ENCODE measurements at regions not wholly inside any gene's neighbourhood (a gene's known extent, or its start where the extent isn't known, plus 50 kb on each side); places are given as distances from the start of the nearest gene placed in this dataset.

DNA sequence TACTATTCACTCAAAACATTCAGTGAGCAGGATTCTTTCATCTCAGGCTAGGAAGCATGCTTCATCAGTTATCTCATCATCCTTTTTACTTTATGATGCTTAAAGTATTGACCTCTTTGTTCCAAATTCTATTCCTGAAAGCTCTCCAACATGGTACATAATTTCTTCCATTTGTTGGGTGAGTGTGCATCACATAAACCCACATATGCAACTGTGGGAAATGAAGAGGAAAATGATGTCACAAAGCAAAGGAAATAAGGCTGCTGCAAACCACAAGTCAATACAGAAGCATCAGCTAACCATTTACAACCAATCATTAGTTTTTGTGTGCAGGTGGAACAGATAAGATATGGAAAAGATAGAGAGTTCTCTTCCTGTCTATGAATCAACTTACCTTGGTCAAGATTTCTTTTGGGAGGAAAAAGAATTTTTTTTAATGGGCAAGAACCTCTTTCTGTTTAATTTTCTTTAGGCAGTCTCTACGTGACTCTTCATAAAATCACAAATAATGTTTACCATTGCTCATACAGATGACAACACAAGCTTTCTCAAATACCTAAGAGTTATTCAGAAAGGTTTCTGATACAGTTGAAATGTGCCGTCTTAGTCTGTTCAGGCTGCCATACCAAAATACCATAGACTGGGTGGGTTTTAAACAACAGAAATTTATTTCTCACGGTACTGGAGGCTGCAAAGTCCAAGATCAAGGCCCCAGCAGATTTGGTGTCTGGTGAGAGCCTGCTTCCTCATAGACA, 259.9 kb downstream of the ADGRG6 start:
- no peak for DNase-seq

- DNase-seq, result no peak
Observed at GRCh38 chr6:142562865-142563264, 261.1 kb downstream of the ADGRG6 start.

DNA sequence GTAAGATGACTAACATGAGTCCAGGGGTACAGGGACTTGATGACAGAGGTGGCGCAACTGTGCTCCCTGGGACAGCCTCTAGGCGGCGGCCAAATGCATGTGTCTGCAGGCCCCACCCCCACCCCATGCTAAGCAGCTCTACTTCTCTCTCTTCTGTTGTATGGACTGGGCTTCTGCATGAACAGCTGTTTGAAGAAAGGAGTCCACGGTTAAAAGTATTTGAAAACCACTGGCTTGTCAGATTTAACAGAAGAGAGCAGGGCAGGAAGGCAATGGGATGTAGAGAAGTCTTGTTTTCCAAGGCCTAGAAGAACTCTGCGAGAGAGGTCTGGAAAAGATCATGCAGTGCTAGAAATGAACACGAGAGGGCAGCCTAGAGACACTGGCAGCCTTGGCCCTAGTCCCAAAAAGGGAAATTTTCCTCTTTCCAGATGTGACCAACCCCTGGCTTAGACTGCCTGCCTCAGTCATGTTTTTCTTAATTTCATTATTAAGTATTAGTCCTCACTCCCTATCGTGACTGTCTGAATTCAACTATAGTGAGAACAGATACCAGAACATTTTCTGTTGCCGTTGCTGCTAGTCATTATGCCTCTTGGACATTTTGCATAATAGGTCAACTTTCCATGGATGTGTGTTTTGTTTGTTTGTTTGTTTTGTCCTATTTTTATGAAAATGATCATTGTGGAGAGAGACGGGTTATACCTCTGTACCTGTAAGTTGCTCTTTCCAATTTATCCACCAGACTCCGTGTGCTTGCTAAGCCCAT, 265.0 kb downstream of the ADGRG6 start:
- DNase-seq, result no peak

DNA sequence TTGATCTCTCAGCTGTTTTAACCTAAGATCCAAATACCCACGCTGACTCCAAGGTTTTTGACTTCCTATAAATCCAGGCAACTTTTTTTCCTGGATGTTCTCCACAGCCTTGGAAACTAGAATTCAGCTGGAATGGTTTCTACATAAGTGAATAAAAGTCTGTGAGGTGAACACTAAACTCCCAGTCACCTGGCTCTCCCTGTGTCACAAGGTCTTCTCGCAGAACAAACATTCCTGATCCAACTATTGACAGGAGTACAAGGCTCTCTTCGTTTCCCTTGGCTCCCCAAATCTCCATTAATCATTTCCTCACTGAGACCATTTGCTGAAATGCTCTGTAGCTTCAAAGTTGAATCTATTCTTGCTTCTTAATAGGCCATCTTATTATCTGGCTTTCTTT, 265.7 kb downstream of the ADGRG6 start:
- DNase-seq, result no peak

DNA sequence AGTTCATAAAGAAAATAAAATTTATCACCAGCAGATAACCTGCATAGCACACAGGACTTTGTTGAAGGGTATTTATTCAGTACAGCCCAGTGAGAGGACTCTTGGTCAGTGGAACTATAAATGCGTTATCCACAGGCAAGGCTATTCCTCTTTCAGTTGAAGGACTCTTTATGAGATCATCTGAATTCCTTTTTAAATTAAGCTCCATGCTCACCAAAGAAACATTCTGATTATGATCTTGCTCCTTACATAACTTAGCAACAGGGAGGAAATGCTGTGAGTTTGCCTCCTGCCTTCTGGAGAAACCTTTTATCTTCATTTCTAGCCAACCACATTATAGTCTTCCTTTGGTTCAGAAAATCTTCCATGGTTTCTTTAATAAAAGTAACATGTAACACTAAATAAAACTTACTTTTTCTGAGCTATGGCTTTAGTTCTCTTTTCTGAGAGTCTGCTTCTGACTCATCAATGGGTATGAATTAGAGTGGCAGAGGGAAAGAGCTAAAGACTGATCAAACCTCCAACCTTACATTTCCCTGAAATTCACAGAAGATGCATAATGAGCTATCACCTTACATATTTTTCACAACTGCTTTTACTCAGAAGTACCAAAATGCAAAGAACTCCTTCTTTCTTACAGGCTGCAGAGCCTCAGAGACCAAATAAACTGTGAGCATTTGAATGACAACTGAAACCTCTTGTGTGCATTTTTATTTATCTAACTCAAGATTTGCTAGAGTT, 267.2 kb downstream of the ADGRG6 start:
- DNase-seq, result no peak

- DNase-seq, result no peak
Observed at GRCh38 chr6:142569676-142570075, 267.9 kb downstream of the ADGRG6 start.

DNA sequence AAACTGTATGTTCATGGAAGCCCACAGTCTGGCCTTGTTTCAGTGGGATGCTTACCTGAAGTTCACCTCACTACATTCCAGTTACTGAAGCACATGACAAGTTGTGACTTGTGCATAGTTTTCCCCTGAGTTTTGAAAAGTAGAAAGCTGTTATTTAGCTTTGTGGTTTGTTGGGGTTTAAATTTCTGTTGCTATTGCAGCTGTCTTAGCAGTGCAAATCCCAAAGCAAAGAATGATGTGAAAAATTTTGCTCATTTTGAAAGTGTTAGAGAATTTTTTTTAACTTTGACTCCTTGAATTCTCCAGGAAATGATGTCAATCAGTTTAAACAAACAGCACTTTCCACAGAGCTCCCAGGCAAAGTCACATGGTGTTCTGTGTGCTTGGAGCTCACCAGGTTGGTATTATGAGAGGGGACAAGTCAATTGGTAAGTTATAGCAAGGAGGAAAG, 268.4 kb downstream of the ADGRG6 start:
- DNase-seq, result no peak

- no peak for DNase-seq
Observed at GRCh38 chr6:142592876-142593275, 291.1 kb downstream of the ADGRG6 start.

DNA sequence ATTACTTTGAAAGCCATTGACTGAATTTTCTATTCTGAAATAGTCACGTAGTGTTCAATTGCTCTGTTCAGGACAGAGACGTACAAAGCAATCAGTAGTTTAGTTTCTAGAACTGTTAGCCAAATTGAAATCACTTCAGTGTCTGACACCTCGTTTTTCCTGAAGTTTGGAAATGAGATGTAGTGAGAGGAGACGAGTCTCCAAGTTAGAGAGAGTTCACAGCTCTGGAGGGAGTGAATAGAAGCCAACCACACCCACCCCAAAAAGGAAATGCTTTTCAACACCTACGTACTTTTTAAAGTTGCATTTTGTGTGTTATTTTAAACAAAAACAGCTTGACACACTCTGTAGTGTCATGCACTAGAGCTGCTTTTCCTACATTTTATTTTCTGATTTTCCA, 296.0 kb downstream of the ADGRG6 start:
- DNase-seq, result no peak

GRCh38 chr6:142601427-142601826, 299.6 kb downstream of the ADGRG6 start:
- no peak for DNase-seq

DNA sequence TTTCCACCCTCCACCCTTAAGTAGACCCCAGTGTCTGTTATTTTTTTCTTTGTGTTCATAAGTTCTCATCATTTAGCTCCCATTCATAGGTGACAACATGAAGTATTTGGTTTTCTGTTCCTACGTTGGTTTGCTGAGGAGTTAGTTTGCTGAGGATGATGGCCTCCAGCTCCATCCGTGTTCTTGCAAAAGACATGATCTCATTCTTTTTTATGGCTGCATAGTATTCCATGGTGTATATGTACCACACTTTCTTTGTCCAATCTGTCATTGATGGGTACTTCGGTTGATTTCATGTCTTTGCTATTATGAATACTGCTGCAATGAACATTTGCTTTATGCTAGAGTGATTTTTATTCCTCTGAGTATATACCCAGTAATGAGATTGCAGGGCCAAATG, 301.2 kb downstream of the ADGRG6 start:
- DNase-seq, result no peak

DNA sequence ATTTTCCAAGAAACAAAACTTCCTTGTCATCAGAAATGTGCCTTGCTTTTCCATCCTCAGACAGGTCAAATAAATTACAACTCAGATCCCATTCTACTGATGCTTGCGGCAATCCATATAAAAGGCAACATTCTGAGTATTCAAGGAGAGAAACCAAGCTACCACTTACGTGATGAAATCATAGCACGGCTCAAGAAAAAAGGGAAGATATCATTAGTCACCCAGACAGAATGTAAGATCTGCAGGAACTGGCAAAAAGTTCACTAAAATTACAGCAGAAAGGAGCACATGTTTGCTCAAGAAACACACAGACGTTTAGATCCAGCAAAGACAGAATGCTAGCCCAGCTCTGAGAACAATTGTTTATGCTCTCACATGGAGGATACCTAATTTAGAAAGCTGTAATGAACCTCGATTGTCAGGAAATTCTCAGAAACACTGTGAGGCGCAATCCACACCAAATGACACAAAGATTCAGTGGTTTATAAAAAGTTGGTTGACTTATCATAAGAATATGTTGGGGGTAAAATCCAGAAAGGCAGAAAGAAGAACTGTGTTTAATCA, 304.2 kb downstream of the ADGRG6 start:
- no peak for DNase-seq

DNA sequence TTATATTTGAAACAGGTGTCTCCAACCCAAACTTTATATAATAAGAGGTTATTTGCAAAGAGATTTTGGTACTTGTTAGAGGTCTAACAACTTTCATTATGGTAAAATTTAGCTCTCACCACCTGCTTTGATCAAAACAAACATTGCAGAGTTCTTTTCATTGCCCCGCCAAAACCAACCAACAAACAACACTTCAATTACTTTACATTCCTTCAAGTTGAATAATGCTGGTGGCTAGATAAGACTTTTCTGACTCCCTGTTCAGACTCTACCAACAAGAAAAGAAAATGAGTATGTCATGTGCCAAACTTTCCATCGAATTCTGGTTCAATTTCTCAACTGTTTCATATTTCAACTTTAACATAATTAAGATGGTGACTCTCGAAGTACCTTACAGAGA, 311.1 kb downstream of the ADGRG6 start:
- no peak for DNase-seq

DNA sequence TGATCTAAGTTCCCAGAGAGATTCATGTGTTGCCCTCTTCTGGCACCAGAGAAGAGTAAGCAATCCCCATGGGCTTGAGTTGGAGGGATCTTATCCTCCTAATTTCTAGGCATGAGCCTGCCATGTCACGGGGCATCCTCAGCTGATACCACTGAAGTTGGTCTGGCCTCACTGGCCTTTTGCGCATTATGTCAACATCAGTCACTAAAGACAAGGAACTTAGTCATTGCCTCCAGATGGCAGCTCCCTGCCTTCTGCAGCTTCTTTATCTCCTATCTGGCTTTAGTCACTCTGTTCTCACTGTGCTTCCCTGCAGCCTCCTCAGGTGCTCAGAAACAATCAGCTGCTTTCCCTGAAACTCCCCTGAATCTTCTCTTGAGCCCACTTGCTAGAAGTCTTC, 312.2 kb downstream of the ADGRG6 start:
- DNase-seq, result no peak

GRCh38 chr6:142617158-142617557, 315.4 kb downstream of the ADGRG6 start:
- no peak for DNase-seq

- no peak for DNase-seq
Observed at GRCh38 chr6:142621822-142622221, 320.0 kb downstream of the ADGRG6 start.

- no peak for DNase-seq
Observed at GRCh38 chr6:142624978-142625715, 319.8 kb downstream of the HIVEP2 start.

DNA sequence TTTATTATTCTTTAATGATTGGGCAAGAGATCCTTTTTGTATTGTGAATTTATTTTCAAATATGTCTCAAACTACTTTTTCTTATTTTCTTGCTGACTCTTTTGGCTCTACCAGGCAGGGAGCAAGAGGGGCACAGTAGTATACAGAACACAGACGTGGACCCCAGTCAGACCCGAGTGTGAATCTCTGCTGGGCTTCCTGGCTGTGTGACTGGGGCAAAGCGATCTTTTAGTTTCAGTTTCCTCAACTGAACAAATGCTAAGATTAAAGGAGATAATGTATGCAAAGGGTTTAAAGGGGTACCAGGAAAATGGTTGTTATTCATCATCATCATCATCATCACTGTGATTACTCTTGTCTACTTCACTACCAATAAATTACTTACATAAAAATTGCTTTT, 317.5 kb downstream of the HIVEP2 start:
- DNase-seq, result no peak

- DNase-seq, result no peak
Observed at GRCh38 chr6:142631517-142632385, 313.2 kb downstream of the HIVEP2 start.

- DNase-seq, result no peak
Observed at GRCh38 chr6:142633317-142633716, 311.7 kb downstream of the HIVEP2 start.

DNA sequence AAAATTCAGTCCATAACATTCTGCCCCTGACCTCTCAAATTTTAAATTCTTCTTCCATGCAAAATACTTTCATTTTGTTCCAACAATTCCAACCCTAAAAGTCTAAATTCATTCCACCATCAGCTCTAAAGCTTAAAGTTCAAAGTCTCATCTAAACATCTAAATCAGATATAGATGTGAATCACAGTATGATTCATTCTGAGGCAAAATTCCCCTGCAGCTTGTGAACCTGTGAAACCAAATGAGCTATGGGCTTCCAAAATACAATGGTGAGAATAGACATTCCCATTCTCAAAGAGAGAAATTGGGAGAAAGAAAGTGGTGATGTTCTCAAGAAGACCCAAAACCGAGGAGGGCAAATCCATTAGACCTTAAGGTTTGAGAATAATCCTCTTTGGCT, 309.8 kb downstream of the HIVEP2 start:
- DNase-seq, result no peak
